H1 (cell line): ENCODE measurements at regions not wholly inside any gene's neighbourhood (a gene's known extent, or its start where the extent isn't known, plus 50 kb on each side); places are given as distances from the start of the nearest gene placed in this dataset.

ENCODE experiments used
- CTCF ChIA-PET: fragments of 300-600 bp; sonication (Branson Sonifier 250); formaldehyde crosslinking; loops from one replicate; lab custom pipeline; 2021; ENCODE audit not compliant: partially characterized antibody; lab: Charles Lee
- POLR2A ChIA-PET: fragments of 300-600 bp; sonication (Branson Sonifier 250); formaldehyde crosslinking; loops from one replicate; lab custom pipeline; 2021; ENCODE audit warnings: inconsistent platforms; ENCODE audit not compliant: partially characterized antibody; lab: Charles Lee
- DNase-seq, 2 experiments: peaks; one replicate each; pipeline versions ENCODE4 v3.0.0 to v3.0.0-alpha.2; 2010 to 2022; ENCODE audit warnings: low spot score in 2 of 2, low read depth in 1 of 2, mixed read lengths in 1 of 2
- FAIRE-seq: peaks from 2 replicates; lab custom pipeline; 2011; peaks lifted over from hg19 to GRCh38; lab: Jason Lieb, UNC
- H2AFZ ChIP-seq: 2 replicates; pipeline ENCODE4 v1.8.1; 2012; ENCODE audit warnings: low read length, inconsistent platforms
- H2AK5ac ChIP-seq: 2 replicates; pipeline ENCODE4 v1.6.1; 2013; ENCODE audit warnings: low read depth, low read length
- H2BK120ac ChIP-seq: replicated peaks from 2 replicates; pipeline ENCODE3; 2013; ENCODE audit warnings: low read depth, low read length, inconsistent platforms
- H2BK12ac ChIP-seq: 2 replicates; pipeline ENCODE4 v1.6.1; 2013; ENCODE audit warnings: low read depth, low read length
- H2BK15ac ChIP-seq: 2 replicates; pipeline ENCODE4 v1.6.1; 2013; ENCODE audit warnings: low read length
- H2BK20ac ChIP-seq: 2 replicates; pipeline ENCODE4 v1.6.1; 2013; ENCODE audit warnings: low read length
- H2BK5ac ChIP-seq: 2 replicates; pipeline ENCODE4 v1.6.1; 2013; ENCODE audit warnings: low read depth, low read length
- H3K14ac ChIP-seq: 2 replicates; pipeline ENCODE4 v1.6.1; 2013; ENCODE audit warnings: inconsistent platforms; ENCODE audit not compliant: insufficient read length
- H3K18ac ChIP-seq: 2 replicates; pipeline ENCODE4 v1.6.1; 2013; ENCODE audit warnings: low read length; ENCODE audit errors: extremely low read depth
- H3K23ac ChIP-seq: 2 replicates; pipeline ENCODE4 v1.6.1; 2013; ENCODE audit warnings: inconsistent platforms; ENCODE audit not compliant: insufficient read length
- H3K23me2 ChIP-seq: 2 replicates; pipeline ENCODE4 v1.6.1; 2013; ENCODE audit warnings: low read depth, low read length
- H3K27ac ChIP-seq: 2 replicates; pipeline ENCODE4 v1.6.1; 2011; ENCODE audit warnings: low read depth, low read length, inconsistent platforms
- H3K27me3 ChIP-seq, 4 experiments: replicated peaks in 1 of 4; 1 replicate in 1 of 4; 2 replicates in 3 of 4; pipeline versions ENCODE4 v1.6.1 to v1.8.1; 2011 to 2013; ENCODE audit warnings: low read length in 3 of 4, mild to moderate bottlenecking in 3 of 4, inconsistent platforms in 2 of 4, mixed read lengths in 2 of 4, moderate library complexity in 1 of 4; ENCODE audit not compliant: control insufficient read depth in 3 of 4, insufficient read depth in 3 of 4; ENCODE audit errors: extremely low read depth in 1 of 4
- H3K36me3 ChIP-seq, 4 experiments: 2 replicates each; pipeline versions ENCODE4 v1.6.1 to v1.8.1; 2011 to 2013; ENCODE audit warnings: mild to moderate bottlenecking in 4 of 4, low read length in 3 of 4, moderate library complexity in 2 of 4, control low read depth in 1 of 4, inconsistent platforms in 1 of 4; ENCODE audit not compliant: insufficient read depth in 4 of 4, control insufficient read depth in 2 of 4
- H3K4ac ChIP-seq: replicated peaks from 2 replicates; pipeline ENCODE3; 2013; ENCODE audit warnings: low read length, low read depth, mixed read lengths, inconsistent platforms; ENCODE audit not compliant: insufficient read length
- H3K4me1 ChIP-seq, 4 experiments: replicated peaks in 1 of 4; 1 replicate in 1 of 4; 2 replicates in 3 of 4; pipeline versions ENCODE4 v1.6.1 to v1.8.1; 2011 to 2013; ENCODE audit warnings: low read length in 3 of 4, inconsistent platforms in 2 of 4, mixed read lengths in 1 of 4; ENCODE audit not compliant: insufficient read depth in 4 of 4, control insufficient read depth in 3 of 4
- H3K4me2 ChIP-seq, 2 experiments: 2 replicates each; pipeline versions ENCODE4 v1.6.1 to v1.8.1; 2011 to 2013; ENCODE audit warnings: low read depth in 2 of 2, low read length in 2 of 2, control low read depth in 1 of 2, inconsistent platforms in 1 of 2, mild to moderate bottlenecking in 1 of 2; ENCODE audit not compliant: insufficient read depth in 1 of 2
- H3K4me3 ChIP-seq, 4 experiments: fragments of 200-600, 300-600 bp in 1 of 4; sonication (generic), shearing (Covaris generic), sonication (Bioruptor Twin) in 1 of 4; 2 replicates each; pipeline versions ENCODE4 v1.5.1 to v1.8.1; 2011 to 2016; ENCODE audit warnings: low read length in 4 of 4, low read depth in 3 of 4, control low read depth in 2 of 4, inconsistent platforms in 2 of 4, mild to moderate bottlenecking in 2 of 4, mixed read lengths in 1 of 4, moderate library complexity in 1 of 4; ENCODE audit not compliant: insufficient read depth in 2 of 4; ENCODE audit errors: extremely low read depth in 1 of 4
- H3K56ac ChIP-seq: replicated peaks from 2 replicates; pipeline ENCODE3; 2013; ENCODE audit warnings: low read depth, mild to moderate bottlenecking, mixed read lengths, low read length, inconsistent platforms; ENCODE audit not compliant: insufficient read length
- H3K79me1 ChIP-seq: 2 replicates; pipeline ENCODE4 v1.6.1; 2013; ENCODE audit warnings: low read depth, low read length, control low read depth
- H3K79me2 ChIP-seq, 2 experiments: 2 replicates each; pipeline versions ENCODE4 v1.6.1 to v1.8.1; 2012 to 2013; ENCODE audit warnings: low read length in 2 of 2, mild to moderate bottlenecking in 2 of 2, inconsistent platforms in 1 of 2; ENCODE audit not compliant: insufficient read depth in 2 of 2, control insufficient read depth in 1 of 2
- H3K9ac ChIP-seq, 4 experiments: replicated peaks in 1 of 4; 1 replicate in 1 of 4; 2 replicates in 3 of 4; pipeline versions ENCODE4 v1.6.1 to v1.8.1; 2011 to 2013; ENCODE audit warnings: low read depth in 3 of 4, low read length in 3 of 4, control low read depth in 2 of 4, mild to moderate bottlenecking in 2 of 4, moderate library complexity in 2 of 4, inconsistent platforms in 1 of 4; ENCODE audit errors: extremely low read depth in 1 of 4
- H3K9me3 ChIP-seq, 2 experiments: 2 replicates each; pipeline versions ENCODE4 v1.6.1 to v1.8.1; 2012 to 2013; ENCODE audit warnings: mild to moderate bottlenecking in 2 of 2, moderate library complexity in 2 of 2, control low read depth in 1 of 2, inconsistent platforms in 1 of 2, low read depth in 1 of 2, low read length in 1 of 2, mixed read lengths in 1 of 2; ENCODE audit not compliant: insufficient read depth in 2 of 2
- H4K20me1 ChIP-seq, 2 experiments: replicated peaks in 1 of 2; 2 replicates each; pipeline versions ENCODE3 to v1.8.1; 2011 to 2013; ENCODE audit warnings: inconsistent platforms in 2 of 2, low read length in 2 of 2, mild to moderate bottlenecking in 1 of 2; ENCODE audit not compliant: insufficient read depth in 2 of 2, control insufficient read depth in 1 of 2
- H4K5ac ChIP-seq: 2 replicates; pipeline ENCODE4 v1.6.1; 2013; ENCODE audit warnings: low read length, low read depth, mixed read lengths, inconsistent platforms; ENCODE audit not compliant: insufficient read length
- H4K8ac ChIP-seq: 2 replicates; pipeline ENCODE4 v1.8.0; 2013; ENCODE audit warnings: mild to moderate bottlenecking, moderate library complexity, low read length, inconsistent platforms; ENCODE audit not compliant: insufficient read depth; ENCODE audit errors: extremely low read depth
- H4K91ac ChIP-seq: replicated peaks from 2 replicates; pipeline ENCODE3; 2013; ENCODE audit warnings: low read length, mixed read lengths, inconsistent platforms; ENCODE audit not compliant: insufficient read length
- CEBPB ChIP-seq: IDR thresholded peaks from 2 replicates; pipeline ENCODE4 v1.6.1; 2012; ENCODE audit warnings: low read depth, low read length
- SIX5 ChIP-seq: IDR thresholded peaks from 2 replicates; pipeline ENCODE4 v1.6.1; 2011; ENCODE audit warnings: mild to moderate bottlenecking, low read depth, low read length
- WGBS, 2 experiments: shearing (Covaris generic) in 1 of 2; methylation state at CpG; one replicate each; pipeline versions ENCODE4 v1.1.6 to v1.1.7; 2013 to 2015; ENCODE audit warnings: low lambda C conversion rate in 2 of 2, mixed read lengths in 2 of 2, inconsistent platforms in 1 of 2, low coverage in 1 of 2, missing lambda C conversion rate in 1 of 2; ENCODE audit not compliant: insufficient replicate concordance in 2 of 2, insufficient coverage in 1 of 2, insufficient read length in 1 of 2; ENCODE audit errors: extremely low coverage in 1 of 2, missing lambda C conversion rate in 1 of 2; 5-methylcytosine and 5-hydroxymethylcytosine counted together

- Histone ChIP-seq H3K79me1 (no peaks in the 10 kb centered on the region), H4K8ac (no peak overlapping the region), H3K4me1 (no peaks in the 10 kb centered on the region; a peak in 1 of 7 replicates), H2BK20ac (no peak overlapping the region), H3K27me3 (no peaks in the 10 kb centered on the region), H3K4me3 (no peak overlapping the region), H3K23me2 (no peaks in the 10 kb centered on the region), H3K4ac (no peak overlapping the region), H3K36me3 (no peaks in the 10 kb centered on the region), H3K18ac (no peak overlapping the region; the same call in 1 of the 2 replicates), H3K9me3 (no peaks in the 10 kb centered on the region), H3K79me2 (no peaks in the 10 kb centered on the region), H3K56ac (no peak overlapping the region), H2BK15ac (no peak overlapping the region), H4K91ac (no peak overlapping the region), H3K23ac (no peak overlapping the region), H2AK5ac (no peak overlapping the region), H4K20me1 (no peaks in the 10 kb centered on the region), H2BK5ac (no peak overlapping the region), H2BK12ac (0 out of 2 replicates have a peak overlapping the region, but pooled peaks have one; percentile 4), H3K4me2 (no peak overlapping the region), H2AFZ (peak overlapping the region; percentile 93), H3K14ac (no peak overlapping the region), H3K27ac (no peak overlapping the region), H3K9ac (no peak overlapping the region), H4K5ac (no peak overlapping the region), H2BK120ac (no peak overlapping the region)
- no peak for FAIRE-seq
- TF ChIP-seq SIX5 = no peak
- peak; percentile 40; the same call in 1 of the 2 replicates for TF ChIP-seq CEBPB
- WGBS, 2 experiments = 94% methylated on average over 2 of the region's 2 CpGs; no CpG with 5 or more reads in 1 of the 2 experiments
- ChIA-PET POLR2A (no interaction called here), CTCF (interaction anchor here (0.6 to 1.3 kb wide), 4 partner anchors 16 to 136 kb away, joined by 3 read pairs; no protein-coding TSS in a partner anchor)
- DNase-seq = no peak
These were observed 56.9 kb upstream of the PPP1R3C start for GRCh38 chr10:91689731-91690168.
